Naive thymus-derived CD4-positive, alpha-beta T cell (primary cell): ENCODE measurements at regions not wholly inside any gene's neighbourhood (a gene's known extent, or its start where the extent isn't known, plus 50 kb on each side); places are given as distances from the start of the nearest gene placed in this dataset.
"Not testable (repeated sequence)": the region's sequence is repeated elsewhere in the genome, so short reads cannot be mapped to it uniquely, and the experiment has no call there.

Experiments used
- ATAC-seq: fragments of 150-1000 bp; cut with Tn5 transposase; 2 replicates; pipeline ENCODE4 v1.10.0; 2021; ENCODE audit warnings: mild to moderate bottlenecking, moderate library complexity
- CTCF ChIA-PET: fragments of 350-600 bp; sonication (Branson Sonifier 250); formaldehyde crosslinking; loops from one replicate; lab custom pipeline; 2021; ENCODE audit warnings: antibody characterized with exemption; lab: Charles Lee
- POLR2A ChIA-PET: fragments of 350-600 bp; sonication (Branson Sonifier 250); formaldehyde crosslinking; loops from one replicate; lab custom pipeline; 2021; ENCODE audit warnings: antibody characterized with exemption, inconsistent platforms; lab: Charles Lee
- DNase-seq, 9 donors: peaks; one replicate each; pipeline versions ENCODE4 v3.0.0 to v3.0.0-alpha.2; 2020 to 2022; ENCODE audit warnings: mixed read lengths in 1 of 9
- H3K27ac ChIP-seq: one replicate; pipeline ENCODE4 v1.7.0; 2013; ENCODE audit warnings: mild to moderate bottlenecking, low read depth, low read length, moderate library complexity
- H3K27me3 ChIP-seq, 2 donors: one replicate each; pipeline ENCODE4 v1.7.0; 2013; ENCODE audit warnings: low read length in 2 of 2, mild to moderate bottlenecking in 2 of 2, moderate library complexity in 2 of 2; ENCODE audit not compliant: control insufficient read depth in 2 of 2, insufficient read depth in 2 of 2
- H3K36me3 ChIP-seq, 3 experiments: 1 replicate in 2 of 3; 2 replicates in 1 of 3; pipeline ENCODE4 v1.7.0; 2013; ENCODE audit warnings: low read length in 3 of 3, mild to moderate bottlenecking in 3 of 3, moderate library complexity in 1 of 3; ENCODE audit not compliant: insufficient read depth in 3 of 3, control insufficient read depth in 2 of 3
- H3K4me1 ChIP-seq, 2 donors: one replicate each; pipeline ENCODE4 v1.7.0; 2013; ENCODE audit warnings: low read length in 2 of 2, mild to moderate bottlenecking in 2 of 2, moderate library complexity in 1 of 2; ENCODE audit not compliant: control insufficient read depth in 2 of 2, insufficient read depth in 2 of 2
- H3K4me3 ChIP-seq: 2 replicates; pipeline ENCODE4 v1.7.0; 2013; ENCODE audit warnings: mild to moderate bottlenecking, low read length
- H3K9me3 ChIP-seq, 3 experiments: 1 replicate in 2 of 3; 2 replicates in 1 of 3; pipeline ENCODE4 v1.7.0; 2013; ENCODE audit warnings: low read length in 3 of 3; ENCODE audit not compliant: control insufficient read depth in 2 of 3
- H3K27ac Mint-ChIP-seq, 9 donors: one replicate each; pipeline ENCODE4 v1.8.0; 2020 to 2022; ENCODE audit warnings: mixed read lengths in 9 of 9, mild to moderate bottlenecking in 8 of 9, moderate library complexity in 5 of 9, inconsistent platforms in 2 of 9
- H3K27me3 Mint-ChIP-seq, 5 donors: one replicate each; pipeline ENCODE4 v1.8.0; 2021 to 2022; ENCODE audit warnings: mixed read lengths in 5 of 5, mild to moderate bottlenecking in 1 of 5
- H3K36me3 Mint-ChIP-seq, 5 donors: one replicate each; pipeline ENCODE4 v1.8.0; 2020 to 2022; ENCODE audit warnings: mixed read lengths in 5 of 5, mild to moderate bottlenecking in 3 of 5, inconsistent platforms in 1 of 5
- H3K4me1 Mint-ChIP-seq, 7 donors: one replicate each; pipeline ENCODE4 v1.8.0; 2020 to 2022; ENCODE audit warnings: mixed read lengths in 7 of 7, mild to moderate bottlenecking in 3 of 7, inconsistent platforms in 1 of 7
- H3K4me3 Mint-ChIP-seq, 10 donors: one replicate each; pipeline ENCODE4 v1.8.0; 2020 to 2022; ENCODE audit warnings: mild to moderate bottlenecking in 10 of 10, mixed read lengths in 10 of 10, moderate library complexity in 6 of 10, inconsistent platforms in 2 of 10
- H3K9me3 Mint-ChIP-seq, 11 donors: one replicate each; pipeline ENCODE4 v1.8.0; 2020 to 2022; ENCODE audit warnings: mixed read lengths in 11 of 11, mild to moderate bottlenecking in 4 of 11, inconsistent platforms in 1 of 11, moderate library complexity in 1 of 11
- intact Hi-C, 2 donors: fragments of 100-400 bp; cut with micrococcal nuclease; formaldehyde crosslinking; loops; one replicate each; pipeline ENCODE4 v1.15.1; 2023

DNA sequence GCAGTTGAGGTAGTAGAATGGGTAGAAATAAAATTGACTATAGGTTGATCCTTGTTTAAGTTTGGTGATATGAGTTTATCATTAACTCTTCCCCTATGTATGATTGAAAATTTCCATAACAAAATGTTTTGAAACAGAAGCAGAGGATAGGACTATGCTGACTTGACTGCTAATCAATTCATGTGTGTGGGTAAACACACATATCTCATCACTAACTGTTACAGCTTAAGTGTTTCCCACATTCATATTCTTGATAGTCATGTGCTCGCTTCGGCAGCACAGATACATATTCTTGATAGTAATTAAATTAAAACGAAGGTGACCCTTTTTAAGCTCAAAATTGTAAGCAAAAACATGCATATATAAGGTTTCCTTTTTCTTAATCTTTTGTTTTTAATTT is 68.2 kb upstream of the SAMSN1 start:
- no peak for ATAC-seq
- Histone ChIP-seq H3K27me3 (no peaks in the 10 kb centered on the region), H3K9me3 (no peaks in the 10 kb centered on the region), H3K27ac (no peak overlapping the region), H3K4me1 (no peaks in the 10 kb centered on the region), H3K4me3 (no peak overlapping the region), H3K36me3 (no peaks in the 10 kb centered on the region)
- Mint-ChIP-seq H3K4me3 (no peak overlapping the region), H3K4me1 (peaks cover under 1 to 32% (median 6%) of the 10 kb centered on the region in 7 donors), H3K27ac (no peak overlapping the region), H3K27me3 (no peaks in the 10 kb centered on the region), H3K36me3 (peaks cover 0 to 7% (median 0%) of the 10 kb centered on the region in 5 donors), H3K9me3 (peaks cover 0 to 4% (median 0%) of the 10 kb centered on the region in 11 donors)
- CTCF ChIA-PET = no interaction called here
- DNase-seq = no peak
- POLR2A ChIA-PET = interaction anchor here (0.6 kb wide), 1 partner anchor 16 kb away, joined by 4 read pairs; no protein-coding TSS in a partner anchor
- intact Hi-C loops = no loop called here

DNA sequence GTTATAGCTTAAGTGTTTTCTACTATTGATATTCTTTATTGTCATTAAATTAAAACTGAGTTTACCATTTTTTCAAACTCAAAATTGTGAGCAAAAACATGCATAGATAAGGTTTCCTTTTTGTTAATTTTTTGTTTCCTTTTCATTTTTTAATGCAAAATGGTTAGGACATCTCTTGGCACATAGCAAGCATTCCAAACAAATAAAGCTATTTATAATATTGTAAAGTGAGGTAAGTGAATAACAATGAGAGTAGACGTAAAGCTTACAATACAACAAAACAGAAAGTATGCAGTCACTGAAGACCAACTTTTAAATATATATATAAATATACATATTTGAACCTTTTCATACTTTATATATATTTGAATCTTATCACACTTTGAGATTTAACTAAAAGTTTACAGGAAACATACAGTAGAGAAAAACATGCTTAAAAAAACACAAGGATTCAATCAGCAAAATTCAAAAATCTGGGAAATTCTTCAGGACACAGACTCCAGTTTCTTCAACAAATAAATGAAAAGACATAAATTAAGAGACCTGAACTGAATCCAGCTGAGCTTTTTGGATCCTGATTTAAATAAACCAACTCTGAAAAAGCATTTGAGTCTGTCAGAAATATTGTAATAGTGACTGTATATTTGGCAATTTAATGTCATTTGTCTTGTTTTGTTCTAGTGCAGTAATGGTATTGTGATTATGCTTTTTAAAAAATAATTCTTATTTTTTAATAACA is 67.5 kb upstream of the SAMSN1 start:
- ATAC-seq (no peak), DNase-seq (no peak)
- H3K4me3 ChIP-seq = no peak overlapping the region
- Mint-ChIP-seq H3K4me3 (no peak overlapping the region), H3K27me3 (no peaks in the 10 kb centered on the region), H3K9me3 (peaks cover 0 to 4% (median 0%) of the 10 kb centered on the region in 11 donors), H3K27ac (no peak overlapping the region), H3K4me1 (peaks cover 0 to 34% (median 8%) of the 10 kb centered on the region in 7 donors), H3K36me3 (peaks cover 0 to 5% (median 0%) of the 10 kb centered on the region in 5 donors)
- H3K27me3 ChIP-seq = no peaks in the 10 kb centered on the region
- no peaks in the 10 kb centered on the region for H3K36me3 ChIP-seq
- no peaks in the 10 kb centered on the region for H3K4me1 ChIP-seq
- intact Hi-C loops = no loop called here
- CTCF ChIA-PET = no interaction called here
- no peak overlapping the region for H3K27ac ChIP-seq
- POLR2A ChIA-PET = interaction anchor here (0.6 kb wide), 1 partner anchor 17 kb away, joined by 4 read pairs; no protein-coding TSS in a partner anchor
- H3K9me3 ChIP-seq = no peaks in the 10 kb centered on the region

DNA sequence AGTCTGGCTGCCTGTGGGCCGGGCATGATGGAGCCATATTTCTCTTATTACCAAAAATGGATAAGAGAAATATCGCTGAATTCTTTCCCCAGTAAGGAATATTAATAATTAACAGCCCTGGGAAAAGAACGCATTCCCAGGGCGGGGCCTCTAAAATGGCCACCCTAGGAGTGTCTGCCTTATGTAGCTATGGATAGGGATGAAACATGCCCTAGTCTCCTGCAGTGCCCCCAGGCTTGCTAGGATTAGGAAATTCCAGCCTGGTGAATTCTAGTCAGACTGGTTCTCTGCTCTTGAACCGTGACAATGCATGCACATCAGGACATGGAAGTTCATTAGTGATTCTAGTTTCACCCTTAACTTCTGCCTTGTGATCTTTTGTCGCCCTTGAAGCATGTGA is 64.0 kb upstream of the SAMSN1 start:
- CTCF ChIA-PET, intact Hi-C loops, POLR2A ChIA-PET: not testable (repeated sequence)

DNA sequence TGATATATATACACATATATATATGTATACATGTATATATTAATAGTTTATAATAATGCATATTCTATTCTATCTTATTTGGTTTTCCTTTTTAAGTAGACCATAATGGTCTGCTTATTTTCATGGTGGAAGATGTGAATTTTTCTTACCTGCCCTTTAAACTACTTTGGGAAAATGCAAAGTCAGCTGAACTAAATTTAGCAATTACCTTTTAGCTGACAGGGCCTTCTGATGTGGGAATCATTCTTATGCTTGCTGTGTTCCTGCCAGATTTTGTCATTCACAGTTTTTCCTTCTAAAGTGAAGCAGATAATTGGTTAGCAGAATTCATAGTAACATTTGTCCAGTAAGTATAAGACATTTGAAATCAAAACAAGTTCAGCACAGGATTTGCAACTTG is 63.2 kb upstream of the SAMSN1 start:
- Histone ChIP-seq H3K36me3 (no peaks in the 10 kb centered on the region), H3K27me3 (no peaks in the 10 kb centered on the region), H3K4me1 (no peaks in the 10 kb centered on the region), H3K9me3 (no peaks in the 10 kb centered on the region), H3K27ac (no peak overlapping the region), H3K4me3 (no peak overlapping the region)
- Mint-ChIP-seq H3K4me3 (no peak overlapping the region), H3K4me1 (peaks cover 3 to 27% (median 8%) of the 10 kb centered on the region in 7 donors), H3K9me3 (peaks cover 0 to 4% (median 0%) of the 10 kb centered on the region in 11 donors), H3K36me3 (peaks cover 0 to 4% (median 0%) of the 10 kb centered on the region in 5 donors), H3K27ac (no peak overlapping the region), H3K27me3 (no peaks in the 10 kb centered on the region)
- ChIA-PET CTCF (no interaction called here), POLR2A (no interaction called here)
- intact Hi-C loops = no loop called here
- ATAC-seq = no peak
- DNase-seq = no peak

More for the DNA sequence above, 64.0 kb upstream of the SAMSN1 start:
- not testable (repeated sequence) for H3K36me3 Mint-ChIP-seq, H3K27me3 ChIP-seq, H3K4me3 ChIP-seq, H3K36me3 ChIP-seq, H3K27ac ChIP-seq, H3K9me3 ChIP-seq, DNase-seq, H3K4me1 ChIP-seq, ATAC-seq, H3K27ac Mint-ChIP-seq, H3K9me3 Mint-ChIP-seq, H3K27me3 Mint-ChIP-seq, H3K4me3 Mint-ChIP-seq
- peaks cover 3 to 26% (median 8%) of the 10 kb centered on the region in 7 donors for H3K4me1 Mint-ChIP-seq

DNA sequence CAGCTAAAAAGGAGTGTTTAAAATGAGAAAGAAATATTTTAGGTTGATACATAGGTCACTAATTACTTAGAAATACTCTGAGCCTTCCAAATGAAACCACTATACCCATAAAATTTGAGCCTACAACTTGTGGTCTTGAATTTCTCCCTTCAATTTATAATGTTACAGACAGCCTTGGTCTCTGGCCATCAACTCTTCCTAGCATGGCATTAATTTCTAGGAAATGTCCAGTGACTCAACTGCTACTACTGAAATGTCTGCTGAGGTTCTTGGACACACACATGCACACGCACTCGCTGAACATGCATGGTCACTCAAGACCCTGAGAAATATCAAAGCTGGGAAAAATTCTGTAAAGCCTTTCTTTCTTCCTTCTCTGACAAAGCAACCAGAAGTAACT is 61.1 kb upstream of the SAMSN1 start:
- peaks cover 9 to 10% of the 10 kb centered on the region in 2 donors for H3K4me1 ChIP-seq
- no peaks in the 10 kb centered on the region for H3K36me3 ChIP-seq
- H3K4me3 ChIP-seq = no peak overlapping the region
- no peak overlapping the region for H3K4me3 Mint-ChIP-seq
- no peak overlapping the region for H3K27ac Mint-ChIP-seq
- H3K9me3 ChIP-seq = no peaks in the 10 kb centered on the region
- POLR2A ChIA-PET = no interaction called here
- peaks cover 0 to 9% (median 0%) of the 10 kb centered on the region in 5 donors for H3K36me3 Mint-ChIP-seq
- peaks cover 0 to 4% (median 0%) of the 10 kb centered on the region in 11 donors for H3K9me3 Mint-ChIP-seq
- peaks cover 11 to 41% (median 20%) of the 10 kb centered on the region in 7 donors for H3K4me1 Mint-ChIP-seq
- intact Hi-C loops = no loop called here
- no peaks in the 10 kb centered on the region for H3K27me3 Mint-ChIP-seq
- CTCF ChIA-PET = interaction anchor here (0.6 kb wide), 1 partner anchor 144 kb away, joined by 3 read pairs; no protein-coding TSS in a partner anchor
- DNase-seq (no peak), ATAC-seq (no peak)
- H3K27me3 ChIP-seq = no peaks in the 10 kb centered on the region
- no peak overlapping the region for H3K27ac ChIP-seq

DNA sequence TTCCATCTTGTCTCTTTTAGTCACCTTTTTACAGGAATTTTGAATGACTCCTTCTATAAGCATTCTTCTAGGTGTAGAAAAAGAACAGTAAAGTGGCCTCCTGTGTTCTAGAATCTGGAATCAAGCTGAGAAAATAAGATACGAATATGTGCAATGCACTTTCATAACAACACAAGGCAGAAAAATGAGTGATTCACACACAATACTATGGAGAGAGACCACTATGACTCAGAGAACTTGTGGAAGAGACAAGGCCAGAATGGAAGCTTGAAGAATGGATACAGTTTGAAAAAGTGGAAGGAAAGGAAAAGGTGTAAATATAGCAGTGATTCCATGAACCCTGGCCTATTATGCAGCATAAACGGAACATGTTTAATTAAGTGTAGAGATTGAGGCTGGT is 57.1 kb upstream of the SAMSN1 start:
- CTCF ChIA-PET = no interaction called here
- Mint-ChIP-seq H3K27ac (peak overlapping the region in 4 of 9 donors; percentile 24 to 78 (median 30)), H3K36me3 (peaks cover 0 to 19% (median 0%) of the 10 kb centered on the region in 5 donors), H3K9me3 (peaks cover 0 to 8% (median 0%) of the 10 kb centered on the region in 11 donors), H3K4me3 (peak overlapping the region in 9 of 10 donors; percentile 11 to 82 (median 63)), H3K4me1 (peaks cover 14 to 50% (median 29%) of the 10 kb centered on the region in 7 donors), H3K27me3 (no peaks in the 10 kb centered on the region)
- intact Hi-C loops = loop anchor here in 1 of 2 donors (2.0 to 5.0 kb wide), 4 partner anchors 20 to 221 kb away; partner anchors contain the start of genes HSPA13 and SAMSN1
- DNase-seq (no peak), ATAC-seq (peak; percentile 32)
- no peaks in the 10 kb centered on the region for H3K27me3 ChIP-seq
- peaks cover 10 to 11% of the 10 kb centered on the region in 2 donors for H3K4me1 ChIP-seq
- POLR2A ChIA-PET = no interaction called here
- H3K36me3 ChIP-seq = no peaks in the 10 kb centered on the region
- H3K4me3 ChIP-seq = peak overlapping the region; percentile 46
- no peak overlapping the region for H3K27ac ChIP-seq
- H3K9me3 ChIP-seq = no peaks in the 10 kb centered on the region
